Smooth muscle cell (in vitro differentiated cells): ENCODE measurements at regions not wholly inside any gene's neighbourhood (a gene's known extent, or its start where the extent isn't known, plus 50 kb on each side); places are given as distances from the start of the nearest gene placed in this dataset.

Source experiments
- DNase-seq: peaks from one replicate; lab custom pipeline; 2025; ENCODE audit not compliant: unreplicated experiment; lab: John Stamatoyannopoulos, UW
- H2AFZ ChIP-seq: fragments of 200-600 bp; sonication (generic); 2 replicates; pipeline ENCODE4 v1.6.0; 2016; ENCODE audit warnings: antibody characterized with exemption, low read depth, mild to moderate bottlenecking
- H3F3A ChIP-seq: fragments of 200-600 bp; sonication (generic); 2 replicates; pipeline ENCODE4 v1.6.0; 2017; ENCODE audit warnings: antibody characterized with exemption, low read depth
- H3K27ac ChIP-seq: fragments of 200-600 bp; sonication (generic); 2 replicates; pipeline ENCODE4 v1.5.1; 2016; ENCODE audit warnings: low read depth, mild to moderate bottlenecking
- H3K27me3 ChIP-seq: fragments of 200-600 bp; sonication (generic); 2 replicates; pipeline ENCODE4 v1.6.1; 2016; ENCODE audit warnings: low read depth, mild to moderate bottlenecking
- H3K36me3 ChIP-seq: fragments of 200-600 bp; sonication (generic); 2 replicates; pipeline ENCODE4 v1.5.1; 2016; ENCODE audit warnings: low read depth
- H3K4me1 ChIP-seq: fragments of 200-600 bp; sonication (generic); 2 replicates; pipeline ENCODE4 v1.5.1; 2016; ENCODE audit warnings: low read depth
- H3K4me2 ChIP-seq: fragments of 200-600 bp; sonication (generic); 2 replicates; pipeline ENCODE4 v1.6.0; 2016; ENCODE audit warnings: mild to moderate bottlenecking
- H3K4me3 ChIP-seq: fragments of 200-600 bp; sonication (generic); 2 replicates; pipeline ENCODE4 v1.5.1; 2016; ENCODE audit warnings: mild to moderate bottlenecking
- H3K79me2 ChIP-seq: fragments of 200-600 bp; sonication (generic); 2 replicates; pipeline ENCODE4 v1.6.0; 2016; ENCODE audit warnings: low read depth, mild to moderate bottlenecking
- H3K9ac ChIP-seq: fragments of 200-600 bp; sonication (generic); 2 replicates; pipeline ENCODE4 v1.6.0; 2016; ENCODE audit warnings: low read depth
- H3K9me3 ChIP-seq: fragments of 200-600 bp; sonication (generic); replicated peaks from 2 replicates; pipeline ENCODE4 v1.5.1; 2016; ENCODE audit warnings: low read depth
- H4K20me1 ChIP-seq: fragments of 200-600 bp; sonication (generic); 2 replicates; pipeline ENCODE4 v1.6.0; 2016; ENCODE audit warnings: low read depth
- WGBS: methylation state at CpG from one replicate; pipeline ENCODE4 v1.1.7; 2016; ENCODE audit warnings: low lambda C conversion rate; 5-methylcytosine and 5-hydroxymethylcytosine counted together
- TF ChIP-seq, protein P1 (sequence below): fragments of 200-600 bp; sonication (generic); IDR thresholded peaks from 2 replicates; pipeline ENCODE4 v1.5.1; 2017; ENCODE audit warnings: borderline replicate concordance, mild to moderate bottlenecking, antibody characterized with exemption; ENCODE audit not compliant: insufficient read depth, poor library complexity, severe bottlenecking

DNA sequence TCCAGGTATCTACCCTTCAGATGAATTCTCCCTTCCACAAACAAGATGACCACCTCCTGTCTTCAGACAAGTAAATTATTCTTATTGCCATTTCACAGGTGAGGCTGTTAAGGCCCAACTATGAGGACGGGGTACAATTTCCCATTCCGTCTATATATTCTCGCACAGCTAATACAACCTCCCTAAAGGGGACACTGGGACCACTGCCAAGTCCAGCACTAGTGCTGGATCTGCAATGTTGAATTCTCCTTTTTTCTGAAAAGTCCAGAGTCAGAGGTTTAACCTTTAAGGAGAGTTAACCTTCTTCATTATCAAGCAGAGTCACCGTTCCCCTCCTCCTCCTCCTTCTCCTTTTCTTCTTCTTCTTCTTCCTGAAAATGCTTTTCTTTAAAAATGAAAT, 130.4 kb upstream of the PARP11 start:
- no peak overlapping the region for H3K27ac ChIP-seq
- no peaks in the 10 kb centered on the region for H3K36me3 ChIP-seq
- no peaks in the 10 kb centered on the region for H4K20me1 ChIP-seq
- H2AFZ ChIP-seq, result no peak overlapping the region
- no peaks in the 10 kb centered on the region for H3F3A ChIP-seq
- H3K27me3 ChIP-seq, result no peaks in the 10 kb centered on the region
- H3K4me3 ChIP-seq, result no peak overlapping the region
- DNase-seq, result no peak
- H3K4me2 ChIP-seq, result no peak overlapping the region
- 95% methylated on average over 4 of the region's 4 CpGs for WGBS
- TF ChIP-seq, protein P1, sequence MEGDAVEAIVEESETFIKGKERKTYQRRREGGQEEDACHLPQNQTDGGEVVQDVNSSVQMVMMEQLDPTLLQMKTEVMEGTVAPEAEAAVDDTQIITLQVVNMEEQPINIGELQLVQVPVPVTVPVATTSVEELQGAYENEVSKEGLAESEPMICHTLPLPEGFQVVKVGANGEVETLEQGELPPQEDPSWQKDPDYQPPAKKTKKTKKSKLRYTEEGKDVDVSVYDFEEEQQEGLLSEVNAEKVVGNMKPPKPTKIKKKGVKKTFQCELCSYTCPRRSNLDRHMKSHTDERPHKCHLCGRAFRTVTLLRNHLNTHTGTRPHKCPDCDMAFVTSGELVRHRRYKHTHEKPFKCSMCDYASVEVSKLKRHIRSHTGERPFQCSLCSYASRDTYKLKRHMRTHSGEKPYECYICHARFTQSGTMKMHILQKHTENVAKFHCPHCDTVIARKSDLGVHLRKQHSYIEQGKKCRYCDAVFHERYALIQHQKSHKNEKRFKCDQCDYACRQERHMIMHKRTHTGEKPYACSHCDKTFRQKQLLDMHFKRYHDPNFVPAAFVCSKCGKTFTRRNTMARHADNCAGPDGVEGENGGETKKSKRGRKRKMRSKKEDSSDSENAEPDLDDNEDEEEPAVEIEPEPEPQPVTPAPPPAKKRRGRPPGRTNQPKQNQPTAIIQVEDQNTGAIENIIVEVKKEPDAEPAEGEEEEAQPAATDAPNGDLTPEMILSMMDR, result no peak
- no peaks in the 10 kb centered on the region for H3K79me2 ChIP-seq
- no peaks in the 10 kb centered on the region for H3K4me1 ChIP-seq
- no peak overlapping the region for H3K9ac ChIP-seq
- H3K9me3 ChIP-seq, result no peaks in the 10 kb centered on the region

DNA sequence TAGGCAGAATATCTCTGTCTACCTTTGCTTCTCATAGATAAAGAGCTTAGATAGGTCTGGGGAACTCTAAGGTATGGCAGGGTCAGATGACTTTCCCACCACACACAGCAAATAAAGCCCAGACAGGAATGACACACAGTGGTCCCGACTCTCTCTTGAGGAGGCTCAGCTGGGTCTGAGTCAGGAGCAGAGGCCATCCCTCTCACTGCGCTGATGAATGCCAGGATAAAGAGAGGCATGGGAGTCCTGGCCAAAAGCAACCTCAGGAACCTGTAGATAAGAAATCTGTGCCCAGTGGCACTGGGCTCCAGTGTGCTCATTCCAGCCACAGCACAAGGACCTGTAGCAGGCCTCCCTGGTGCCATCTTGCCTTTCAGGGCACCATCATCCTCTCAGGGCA, 129.4 kb upstream of the PARP11 start:
- no peak for DNase-seq
- H3K27ac ChIP-seq, result peak overlapping the region; percentile 43
- no peaks in the 10 kb centered on the region for H3K4me1 ChIP-seq
- H3K36me3 ChIP-seq, result no peaks in the 10 kb centered on the region
- WGBS, result 72% methylated on average over 2 of the region's 2 CpGs
- H3K9ac ChIP-seq, result no peak overlapping the region
- H3K9me3 ChIP-seq, result no peaks in the 10 kb centered on the region
- no peak overlapping the region for H2AFZ ChIP-seq
- no peaks in the 10 kb centered on the region for H3F3A ChIP-seq
- no peaks in the 10 kb centered on the region for H3K79me2 ChIP-seq
- H3K27me3 ChIP-seq, result no peaks in the 10 kb centered on the region
- TF ChIP-seq, protein P1, result no peak
- no peak overlapping the region for H3K4me3 ChIP-seq
- no peaks in the 10 kb centered on the region for H4K20me1 ChIP-seq
- no peak overlapping the region for H3K4me2 ChIP-seq

- no peak overlapping the region for H3K4me2 ChIP-seq
Measured at GRCh38 chr12:4001841-4002240, 128.6 kb upstream of the PARP11 start.

GRCh38 chr12:4001031-4001430, 127.8 kb upstream of the PARP11 start:
- TF ChIP-seq, protein P1, result no peak

More at GRCh38 chr12:4001841-4002240, 128.6 kb upstream of the PARP11 start:
- no peaks in the 10 kb centered on the region for H4K20me1 ChIP-seq
- H3K9ac ChIP-seq, result no peak overlapping the region
- no peaks in the 10 kb centered on the region for H3F3A ChIP-seq
- no peaks in the 10 kb centered on the region for H3K79me2 ChIP-seq
- no peaks in the 10 kb centered on the region for H3K27me3 ChIP-seq
- H2AFZ ChIP-seq, result no peak overlapping the region
- no peak overlapping the region for H3K4me3 ChIP-seq
- no peaks in the 10 kb centered on the region for H3K9me3 ChIP-seq
- no peaks in the 10 kb centered on the region for H3K4me1 ChIP-seq
- 88% methylated on average over 3 of the region's 3 CpGs for WGBS
- peak overlapping the region; percentile 43 for H3K27ac ChIP-seq
- no peaks in the 10 kb centered on the region for H3K36me3 ChIP-seq
- no peak for DNase-seq
- TF ChIP-seq, protein P1, result no peak

More at GRCh38 chr12:4001031-4001430, 127.8 kb upstream of the PARP11 start:
- Histone ChIP-seq H3K4me1 (no peaks in the 10 kb centered on the region), H3K79me2 (no peaks in the 10 kb centered on the region), H4K20me1 (no peaks in the 10 kb centered on the region), H3K27ac (no peak overlapping the region), H3F3A (no peaks in the 10 kb centered on the region), H3K36me3 (no peaks in the 10 kb centered on the region), H3K27me3 (no peaks in the 10 kb centered on the region), H3K4me3 (no peak overlapping the region), H2AFZ (no peak overlapping the region), H3K4me2 (no peak overlapping the region), H3K9ac (no peak overlapping the region), H3K9me3 (no peaks in the 10 kb centered on the region)
- DNase-seq, result no peak
